ENCODE measurements at regions not wholly inside any gene's neighbourhood (a gene's known extent, or its start where the extent isn't known, plus 50 kb on each side); places are given as distances from the start of the nearest gene placed in this dataset.
"Not testable (repeated sequence)": the region's sequence is repeated elsewhere in the genome, so short reads cannot be mapped to it uniquely, and the experiment has no call there.

DNA sequence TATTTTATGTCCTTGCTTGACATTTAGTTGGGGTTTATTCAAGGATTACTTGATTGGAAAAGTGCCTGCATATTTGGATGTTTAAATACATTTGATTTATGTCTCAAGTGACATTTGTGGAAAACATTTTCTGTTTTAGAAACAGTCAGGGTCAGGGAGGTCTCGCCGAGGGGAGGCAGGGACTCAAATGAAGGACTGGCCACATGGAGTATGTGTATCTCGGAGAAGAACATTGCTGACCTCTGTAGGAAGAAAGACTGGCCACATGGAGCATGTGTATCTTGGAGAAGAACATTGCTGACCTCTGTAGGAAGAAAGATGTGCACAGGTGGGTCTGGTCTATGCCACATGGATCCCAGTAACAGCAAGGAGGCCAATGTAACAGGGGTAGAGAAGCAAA lies 233.6 kb downstream of the TRIML1 start:
- Histone ChIP-seq H3K9me3 (no peaks in the 10 kb centered on the region), H3K27ac (no peak overlapping the region), H3K36me3 (no peaks in the 10 kb centered on the region), H3K4me3 (ENCODE audit: low read depth in 1 of 2, low read length in 1 of 2) (no peak overlapping the region), H3K4me1 (ENCODE audit: control insufficient read depth in 1 of 2, insufficient read depth in 1 of 2, low read depth in 1 of 2, low read length in 1 of 2) (no peaks in the 10 kb centered on the region), H3K27me3 (no peaks in the 10 kb centered on the region)
- TF ChIP-seq, protein P1, sequence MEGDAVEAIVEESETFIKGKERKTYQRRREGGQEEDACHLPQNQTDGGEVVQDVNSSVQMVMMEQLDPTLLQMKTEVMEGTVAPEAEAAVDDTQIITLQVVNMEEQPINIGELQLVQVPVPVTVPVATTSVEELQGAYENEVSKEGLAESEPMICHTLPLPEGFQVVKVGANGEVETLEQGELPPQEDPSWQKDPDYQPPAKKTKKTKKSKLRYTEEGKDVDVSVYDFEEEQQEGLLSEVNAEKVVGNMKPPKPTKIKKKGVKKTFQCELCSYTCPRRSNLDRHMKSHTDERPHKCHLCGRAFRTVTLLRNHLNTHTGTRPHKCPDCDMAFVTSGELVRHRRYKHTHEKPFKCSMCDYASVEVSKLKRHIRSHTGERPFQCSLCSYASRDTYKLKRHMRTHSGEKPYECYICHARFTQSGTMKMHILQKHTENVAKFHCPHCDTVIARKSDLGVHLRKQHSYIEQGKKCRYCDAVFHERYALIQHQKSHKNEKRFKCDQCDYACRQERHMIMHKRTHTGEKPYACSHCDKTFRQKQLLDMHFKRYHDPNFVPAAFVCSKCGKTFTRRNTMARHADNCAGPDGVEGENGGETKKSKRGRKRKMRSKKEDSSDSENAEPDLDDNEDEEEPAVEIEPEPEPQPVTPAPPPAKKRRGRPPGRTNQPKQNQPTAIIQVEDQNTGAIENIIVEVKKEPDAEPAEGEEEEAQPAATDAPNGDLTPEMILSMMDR (IDR thresholded peaks at IDR 0.05): no peak

DNA sequence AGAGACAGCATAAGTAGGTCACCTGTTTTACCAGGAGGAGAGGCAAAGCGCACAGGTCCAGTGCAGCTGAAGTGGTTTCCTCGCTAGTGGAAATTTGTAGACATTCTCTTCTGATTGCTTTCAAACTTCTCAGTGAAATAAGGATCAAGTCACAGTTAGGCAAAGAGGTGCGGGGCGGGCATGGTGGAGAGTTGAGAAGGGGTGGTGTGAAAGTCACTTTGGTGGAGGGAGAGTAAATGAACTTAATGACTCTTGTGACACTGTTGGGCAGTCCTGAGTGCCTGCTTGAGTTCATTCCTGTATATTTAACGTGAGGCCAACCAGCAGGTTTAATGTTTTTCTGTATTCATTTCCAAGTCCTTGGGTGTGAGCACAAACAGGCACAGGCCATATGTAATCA lies 235.6 kb downstream of the TRIML1 start:
- TF ChIP-seq, protein P1 (IDR thresholded peaks at IDR 0.05): no peak
- Histone ChIP-seq H3K36me3 (no peaks in the 10 kb centered on the region), H3K27me3 (no peaks in the 10 kb centered on the region), H3K4me1 (ENCODE audit: control insufficient read depth in 1 of 2, insufficient read depth in 1 of 2, low read depth in 1 of 2, low read length in 1 of 2) (no peaks in the 10 kb centered on the region), H3K9me3 (no peaks in the 10 kb centered on the region), H3K4me3 (ENCODE audit: low read depth in 1 of 2, low read length in 1 of 2) (no peak overlapping the region), H3K27ac (no peak overlapping the region)

DNA sequence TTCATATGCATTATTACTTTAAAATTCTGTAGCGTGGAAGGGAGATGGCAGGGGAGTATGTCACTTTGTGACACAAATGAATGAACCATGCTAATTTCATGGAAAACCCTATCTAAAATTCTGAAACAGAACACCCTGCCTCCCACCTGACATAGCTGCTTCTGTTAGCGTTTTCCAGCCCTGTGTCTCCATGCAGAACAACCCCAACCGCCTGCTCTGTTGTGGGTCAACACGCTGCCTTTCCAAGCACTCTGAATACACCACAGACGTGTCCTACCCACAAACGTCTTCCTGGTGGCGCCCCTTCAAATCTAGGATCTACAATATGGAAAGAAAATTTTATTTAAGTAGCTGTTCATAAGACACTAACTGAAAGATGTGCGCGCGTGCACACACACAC lies 238.6 kb downstream of the TRIML1 start:
- Histone ChIP-seq H3K27ac (no peak overlapping the region), H3K4me1 (ENCODE audit: control insufficient read depth in 1 of 2, insufficient read depth in 1 of 2, low read depth in 1 of 2, low read length in 1 of 2) (no peaks in the 10 kb centered on the region), H3K9me3 (no peaks in the 10 kb centered on the region), H3K27me3 (no peaks in the 10 kb centered on the region), H3K4me3 (ENCODE audit: low read depth in 1 of 2, low read length in 1 of 2) (no peak overlapping the region), H3K36me3 (no peaks in the 10 kb centered on the region)
- TF ChIP-seq, protein P1 (IDR thresholded peaks at IDR 0.05): no peak

DNA sequence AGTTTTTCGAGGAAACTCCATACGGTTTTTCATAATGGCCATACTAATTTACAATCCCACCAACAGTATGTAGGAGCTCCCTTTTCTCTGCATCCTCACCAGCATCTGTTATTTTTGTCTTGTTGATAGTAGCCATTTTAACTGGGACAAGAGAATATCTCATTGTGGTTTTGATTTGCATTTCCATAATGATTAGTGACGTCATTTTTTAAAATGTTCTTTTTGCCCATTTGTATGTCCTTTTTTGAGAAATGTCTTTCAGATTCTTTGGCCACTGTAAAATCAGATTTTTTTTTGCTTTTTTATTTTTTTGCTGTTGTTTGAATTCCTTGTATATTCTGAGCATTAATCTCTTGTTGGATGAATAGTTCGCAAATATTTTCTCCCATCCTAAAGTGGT lies 243.9 kb downstream of the TRIML1 start:
- no peaks in the 10 kb centered on the region for H3K9me3 ChIP-seq
- H3K27ac ChIP-seq: no peak overlapping the region
- H3K4me1 ChIP-seq (ENCODE audit: control insufficient read depth in 1 of 2, insufficient read depth in 1 of 2, low read depth in 1 of 2, low read length in 1 of 2): no peaks in the 10 kb centered on the region
- H3K4me3 ChIP-seq (ENCODE audit: low read depth in 1 of 2, low read length in 1 of 2): no peak overlapping the region
- TF ChIP-seq, protein P1 (IDR thresholded peaks at IDR 0.05): no peak
- no peaks in the 10 kb centered on the region for H3K36me3 ChIP-seq
- no peaks in the 10 kb centered on the region for H3K27me3 ChIP-seq

DNA sequence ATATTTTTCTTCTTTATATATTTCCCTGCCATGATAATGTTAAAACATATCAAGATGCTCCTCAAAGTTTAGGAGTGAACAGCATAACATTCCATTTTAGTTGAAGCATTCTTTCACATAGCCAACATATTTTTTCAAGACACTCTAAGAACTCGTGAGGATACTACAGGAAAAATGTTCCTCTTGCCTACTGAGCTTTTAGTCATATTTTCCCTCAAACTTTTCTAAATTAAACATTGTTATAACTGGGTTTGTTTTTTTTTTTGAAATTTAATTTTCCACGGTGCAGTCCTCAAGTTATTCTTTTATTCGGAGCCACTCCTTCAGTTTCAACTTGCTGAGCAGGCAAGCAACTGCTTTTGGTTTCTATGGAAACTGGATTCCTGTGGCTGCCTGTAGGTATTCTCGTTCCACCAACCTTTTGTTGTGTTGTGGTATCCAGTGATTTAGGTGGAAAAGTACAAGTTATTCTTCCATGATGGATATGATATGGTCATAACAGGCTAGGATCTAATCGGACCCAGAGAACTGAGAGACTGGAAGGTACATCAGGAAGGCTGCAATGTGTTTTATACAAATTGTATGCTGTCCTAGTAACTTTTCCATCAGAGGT lies 248.0 kb downstream of the TRIML1 start:
- H3K27ac ChIP-seq: no peak overlapping the region
- no peaks in the 10 kb centered on the region for H3K4me1 ChIP-seq (ENCODE audit: control insufficient read depth in 1 of 2, insufficient read depth in 1 of 2, low read depth in 1 of 2, low read length in 1 of 2)
- no peak overlapping the region for H3K4me3 ChIP-seq (ENCODE audit: low read depth in 1 of 2, low read length in 1 of 2)
- TF ChIP-seq, protein P1 (IDR thresholded peaks at IDR 0.05): no peak
- no peaks in the 10 kb centered on the region for H3K9me3 ChIP-seq
- no peaks in the 10 kb centered on the region for H3K36me3 ChIP-seq
- no peaks in the 10 kb centered on the region for H3K27me3 ChIP-seq

DNA sequence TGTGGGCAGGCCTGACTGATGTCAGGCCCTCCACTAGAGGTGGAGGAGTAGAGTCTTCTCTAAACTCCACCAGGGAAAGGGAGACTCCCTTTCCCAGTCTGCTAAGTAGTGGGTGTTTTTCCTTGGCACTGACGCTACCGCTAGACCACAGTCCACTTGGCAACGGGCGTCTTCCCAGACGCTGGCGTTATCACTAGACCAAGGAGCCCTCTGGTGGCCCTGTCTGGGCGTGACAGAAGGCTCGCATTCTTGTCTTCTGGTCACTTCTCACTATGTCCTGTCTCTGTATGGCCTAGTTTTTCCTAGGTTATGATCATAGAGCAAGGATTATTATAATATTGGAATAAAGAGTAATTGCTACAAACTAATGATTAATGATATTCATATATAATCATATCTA lies 252.1 kb downstream of the TRIML1 start:
- H3K9me3 ChIP-seq; H3K36me3 ChIP-seq; H3K4me3 ChIP-seq (ENCODE audit: low read depth in 1 of 2, low read length in 1 of 2); H3K4me1 ChIP-seq (ENCODE audit: control insufficient read depth in 1 of 2, insufficient read depth in 1 of 2, low read depth in 1 of 2, low read length in 1 of 2); H3K27ac ChIP-seq; H3K27me3 ChIP-seq: not testable (repeated sequence)

All from neutrophil (primary cell).